ENCODE measurements at regions not wholly inside any gene's neighbourhood (a gene's known extent, or its start where the extent isn't known, plus 50 kb on each side); places are given as distances from the start of the nearest gene placed in this dataset.
A peak's percentile ranks its signal among the peaks of the same experiment; 100 is the strongest.

DNA sequence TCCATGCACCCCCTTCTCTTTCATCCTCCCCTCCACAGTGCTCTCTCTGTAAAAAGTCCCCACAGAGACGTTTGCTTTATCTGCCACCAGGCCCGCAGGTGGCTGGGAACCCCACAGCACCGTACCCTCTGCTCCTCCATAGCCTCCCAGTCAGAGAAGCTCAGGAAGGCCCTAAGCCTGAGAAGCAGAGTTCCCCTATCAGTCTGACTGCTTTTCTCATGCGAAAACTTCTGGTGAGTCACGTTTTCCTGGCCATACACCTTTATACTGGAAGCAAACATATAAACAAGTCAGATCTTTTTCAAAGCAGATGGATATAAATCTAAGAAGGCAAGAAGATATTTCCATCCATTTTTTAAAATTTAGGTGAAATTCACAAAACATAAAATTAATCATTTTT, 51.5 kb upstream of the MEF2A start:
- DNase-seq (ENCODE audit: insufficient read length, low spot score) (no peak), FAIRE-seq (peak; percentile 28)
- TF ChIP-seq POU2F2 (IDR thresholded peaks at IDR 0.05; ENCODE audit: low read depth, low read length) (no peak), SPI1 (IDR thresholded peaks at IDR 0.05; ENCODE audit: low read depth, low read length) (peak; percentile 27; the same call in 1 of the 2 replicates)
